ENCODE measurements at regions not wholly inside any gene's neighbourhood (a gene's known extent, or its start where the extent isn't known, plus 50 kb on each side); places are given as distances from the start of the nearest gene placed in this dataset.
A peak's percentile ranks its signal among the peaks of the same experiment; 100 is the strongest.

DNA sequence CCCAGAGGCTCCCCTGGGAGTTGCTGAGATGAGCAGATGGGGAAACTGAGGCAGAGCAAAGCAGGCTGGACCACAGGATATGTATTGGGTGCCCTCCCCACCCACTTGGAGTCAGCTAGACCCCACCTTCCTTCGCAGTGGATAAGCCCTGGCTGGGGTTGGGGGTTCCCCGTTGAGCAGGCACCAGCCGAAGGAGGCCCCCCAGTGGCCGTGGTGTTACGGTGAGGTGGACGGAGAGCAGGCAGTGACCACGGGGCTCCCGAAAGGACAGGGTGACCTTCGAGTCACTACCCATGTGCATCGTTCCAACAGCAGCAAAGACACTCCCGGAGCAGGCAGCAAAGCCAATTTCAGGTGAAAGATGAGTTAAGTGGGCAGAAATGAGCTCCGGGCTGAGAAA, 62.4 kb upstream of the ADGRE5 start (continued):
- TF ChIP-seq, protein P1, sequence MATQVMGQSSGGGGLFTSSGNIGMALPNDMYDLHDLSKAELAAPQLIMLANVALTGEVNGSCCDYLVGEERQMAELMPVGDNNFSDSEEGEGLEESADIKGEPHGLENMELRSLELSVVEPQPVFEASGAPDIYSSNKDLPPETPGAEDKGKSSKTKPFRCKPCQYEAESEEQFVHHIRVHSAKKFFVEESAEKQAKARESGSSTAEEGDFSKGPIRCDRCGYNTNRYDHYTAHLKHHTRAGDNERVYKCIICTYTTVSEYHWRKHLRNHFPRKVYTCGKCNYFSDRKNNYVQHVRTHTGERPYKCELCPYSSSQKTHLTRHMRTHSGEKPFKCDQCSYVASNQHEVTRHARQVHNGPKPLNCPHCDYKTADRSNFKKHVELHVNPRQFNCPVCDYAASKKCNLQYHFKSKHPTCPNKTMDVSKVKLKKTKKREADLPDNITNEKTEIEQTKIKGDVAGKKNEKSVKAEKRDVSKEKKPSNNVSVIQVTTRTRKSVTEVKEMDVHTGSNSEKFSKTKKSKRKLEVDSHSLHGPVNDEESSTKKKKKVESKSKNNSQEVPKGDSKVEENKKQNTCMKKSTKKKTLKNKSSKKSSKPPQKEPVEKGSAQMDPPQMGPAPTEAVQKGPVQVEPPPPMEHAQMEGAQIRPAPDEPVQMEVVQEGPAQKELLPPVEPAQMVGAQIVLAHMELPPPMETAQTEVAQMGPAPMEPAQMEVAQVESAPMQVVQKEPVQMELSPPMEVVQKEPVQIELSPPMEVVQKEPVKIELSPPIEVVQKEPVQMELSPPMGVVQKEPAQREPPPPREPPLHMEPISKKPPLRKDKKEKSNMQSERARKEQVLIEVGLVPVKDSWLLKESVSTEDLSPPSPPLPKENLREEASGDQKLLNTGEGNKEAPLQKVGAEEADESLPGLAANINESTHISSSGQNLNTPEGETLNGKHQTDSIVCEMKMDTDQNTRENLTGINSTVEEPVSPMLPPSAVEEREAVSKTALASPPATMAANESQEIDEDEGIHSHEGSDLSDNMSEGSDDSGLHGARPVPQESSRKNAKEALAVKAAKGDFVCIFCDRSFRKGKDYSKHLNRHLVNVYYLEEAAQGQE (IDR thresholded peaks at IDR 0.05; ENCODE audit: borderline replicate concordance) = peak; percentile 82; the same call in 1 of the 2 replicates
- TF ChIP-seq, protein P1 (CRISPR knock-in tag; IDR thresholded peaks at IDR 0.05; ENCODE audit: low read depth) = no peak
- TF ChIP-seq CREBBP (IDR thresholded peaks at IDR 0.05; ENCODE audit: low read depth, low read length) = no peak
- no peak for TF ChIP-seq MBD2 (IDR thresholded peaks at IDR 0.05; ENCODE audit: borderline replicate concordance, low read depth)
- TF ChIP-seq, protein P2, sequence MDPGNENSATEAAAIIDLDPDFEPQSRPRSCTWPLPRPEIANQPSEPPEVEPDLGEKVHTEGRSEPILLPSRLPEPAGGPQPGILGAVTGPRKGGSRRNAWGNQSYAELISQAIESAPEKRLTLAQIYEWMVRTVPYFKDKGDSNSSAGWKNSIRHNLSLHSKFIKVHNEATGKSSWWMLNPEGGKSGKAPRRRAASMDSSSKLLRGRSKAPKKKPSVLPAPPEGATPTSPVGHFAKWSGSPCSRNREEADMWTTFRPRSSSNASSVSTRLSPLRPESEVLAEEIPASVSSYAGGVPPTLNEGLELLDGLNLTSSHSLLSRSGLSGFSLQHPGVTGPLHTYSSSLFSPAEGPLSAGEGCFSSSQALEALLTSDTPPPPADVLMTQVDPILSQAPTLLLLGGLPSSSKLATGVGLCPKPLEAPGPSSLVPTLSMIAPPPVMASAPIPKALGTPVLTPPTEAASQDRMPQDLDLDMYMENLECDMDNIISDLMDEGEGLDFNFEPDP (CRISPR knock-in tag; IDR thresholded peaks at IDR 0.05) = no peak
- TF ChIP-seq, protein P3, sequence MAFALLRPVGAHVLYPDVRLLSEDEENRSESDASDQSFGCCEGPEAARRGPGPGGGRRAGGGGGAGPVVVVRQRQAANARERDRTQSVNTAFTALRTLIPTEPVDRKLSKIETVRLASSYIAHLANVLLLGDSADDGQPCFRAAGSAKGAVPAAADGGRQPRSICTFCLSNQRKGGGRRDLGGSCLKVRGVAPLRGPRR (CRISPR knock-in tag; IDR thresholded peaks at IDR 0.05) = no peak
- TF ChIP-seq ZFPM2 (CRISPR knock-in tag; IDR thresholded peaks at IDR 0.05) = no peak
- TF ChIP-seq NR2F6 (CRISPR knock-in tag; IDR thresholded peaks at IDR 0.05) = no peak
- TF ChIP-seq NUFIP1 (IDR thresholded peaks at IDR 0.05; ENCODE audit: partially characterized antibody) = no peak
- TF ChIP-seq, protein P4, sequence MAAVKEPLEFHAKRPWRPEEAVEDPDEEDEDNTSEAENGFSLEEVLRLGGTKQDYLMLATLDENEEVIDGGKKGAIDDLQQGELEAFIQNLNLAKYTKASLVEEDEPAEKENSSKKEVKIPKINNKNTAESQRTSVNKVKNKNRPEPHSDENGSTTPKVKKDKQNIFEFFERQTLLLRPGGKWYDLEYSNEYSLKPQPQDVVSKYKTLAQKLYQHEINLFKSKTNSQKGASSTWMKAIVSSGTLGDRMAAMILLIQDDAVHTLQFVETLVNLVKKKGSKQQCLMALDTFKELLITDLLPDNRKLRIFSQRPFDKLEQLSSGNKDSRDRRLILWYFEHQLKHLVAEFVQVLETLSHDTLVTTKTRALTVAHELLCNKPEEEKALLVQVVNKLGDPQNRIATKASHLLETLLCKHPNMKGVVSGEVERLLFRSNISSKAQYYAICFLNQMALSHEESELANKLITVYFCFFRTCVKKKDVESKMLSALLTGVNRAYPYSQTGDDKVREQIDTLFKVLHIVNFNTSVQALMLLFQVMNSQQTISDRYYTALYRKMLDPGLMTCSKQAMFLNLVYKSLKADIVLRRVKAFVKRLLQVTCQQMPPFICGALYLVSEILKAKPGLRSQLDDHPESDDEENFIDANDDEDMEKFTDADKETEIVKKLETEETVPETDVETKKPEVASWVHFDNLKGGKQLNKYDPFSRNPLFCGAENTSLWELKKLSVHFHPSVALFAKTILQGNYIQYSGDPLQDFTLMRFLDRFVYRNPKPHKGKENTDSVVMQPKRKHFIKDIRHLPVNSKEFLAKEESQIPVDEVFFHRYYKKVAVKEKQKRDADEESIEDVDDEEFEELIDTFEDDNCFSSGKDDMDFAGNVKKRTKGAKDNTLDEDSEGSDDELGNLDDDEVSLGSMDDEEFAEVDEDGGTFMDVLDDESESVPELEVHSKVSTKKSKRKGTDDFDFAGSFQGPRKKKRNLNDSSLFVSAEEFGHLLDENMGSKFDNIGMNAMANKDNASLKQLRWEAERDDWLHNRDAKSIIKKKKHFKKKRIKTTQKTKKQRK (IDR thresholded peaks at IDR 0.05; ENCODE audit: borderline replicate concordance, low read depth, low read length) = no peak
- no peak for TF ChIP-seq MAFK (IDR thresholded peaks at IDR 0.05; ENCODE audit: low read length)

Data from K562 (cell line).